GM23338 (cell line): ENCODE measurements at regions not wholly inside any gene's neighbourhood (a gene's known extent, or its start where the extent isn't known, plus 50 kb on each side); places are given as distances from the start of the nearest gene placed in this dataset.

Experiments used
- ATAC-seq: fragments of 200-7000 bp; cut with Tn5 transposase; 3 replicates; pipeline ENCODE4 v1.9.1; 2020
- DNase-seq: peaks from one replicate; pipeline ENCODE4 v3.0.0-alpha.2; 2015; ENCODE audit warnings: low spot score
- H2AFZ ChIP-seq: fragments of 200-600 bp; sonication (generic); 2 replicates; pipeline ENCODE4 v1.8.0; 2016; ENCODE audit warnings: antibody characterized with exemption, mild to moderate bottlenecking, moderate library complexity
- H3F3A ChIP-seq: fragments of 200-600 bp; sonication (generic); replicated peaks from 2 replicates; pipeline ENCODE4 v1.8.0; 2017; ENCODE audit warnings: antibody characterized with exemption, mixed run types, low read depth
- H3K27ac ChIP-seq: fragments of 200-600 bp; sonication (generic); 2 replicates; pipeline ENCODE4 v1.6.1; 2016; ENCODE audit warnings: low read depth
- H3K27me3 ChIP-seq: fragments of 200-600 bp; sonication (generic); 2 replicates; pipeline ENCODE4 v1.8.0; 2016; ENCODE audit warnings: mild to moderate bottlenecking, mixed run types, moderate library complexity; ENCODE audit not compliant: insufficient read depth
- H3K36me3 ChIP-seq: fragments of 200-600 bp; sonication (generic); 2 replicates; pipeline ENCODE4 v1.8.0; 2016; ENCODE audit warnings: mild to moderate bottlenecking; ENCODE audit not compliant: insufficient read depth
- H3K4me1 ChIP-seq: fragments of 200-600 bp; sonication (generic); 2 replicates; pipeline ENCODE4 v1.8.0; 2016; ENCODE audit warnings: mild to moderate bottlenecking, moderate library complexity; ENCODE audit not compliant: insufficient read depth
- H3K4me2 ChIP-seq: fragments of 200-600 bp; sonication (generic); 2 replicates; pipeline ENCODE4 v1.7.1; 2017; ENCODE audit warnings: mixed run types
- H3K4me3 ChIP-seq: fragments of 200-600 bp; sonication (generic); 2 replicates; pipeline ENCODE4 v1.6.1; 2016; ENCODE audit warnings: mixed run types
- H3K79me2 ChIP-seq: fragments of 200-600 bp; sonication (generic); replicated peaks from 2 replicates; pipeline ENCODE4 v1.8.0; 2017; ENCODE audit warnings: mild to moderate bottlenecking; ENCODE audit not compliant: insufficient read depth
- H3K9me2 ChIP-seq: fragments of 200-600 bp; sonication (generic); 2 replicates; pipeline ENCODE4 v1.8.0; 2017; ENCODE audit not compliant: insufficient read depth
- H4K20me1 ChIP-seq: fragments of 200-600 bp; sonication (generic); replicated peaks from 2 replicates; pipeline ENCODE4 v1.8.0; 2017; ENCODE audit warnings: mild to moderate bottlenecking; ENCODE audit not compliant: insufficient read depth
- H3K27ac Mint-ChIP-seq: 2 replicates; pipeline ENCODE4 v1.8.0; 2020; ENCODE audit warnings: inconsistent platforms, mild to moderate bottlenecking, moderate library complexity, mixed read lengths
- H3K27me3 Mint-ChIP-seq: 3 replicates; pipeline ENCODE4 v1.8.0; 2022; ENCODE audit warnings: low read depth, mild to moderate bottlenecking, moderate library complexity, mixed read lengths, inconsistent platforms; ENCODE audit not compliant: insufficient read depth, poor library complexity
- H3K36me3 Mint-ChIP-seq: 3 replicates; pipeline ENCODE4 v1.8.0; 2021; ENCODE audit warnings: low read depth, mild to moderate bottlenecking, inconsistent platforms, moderate library complexity, mixed read lengths
- H3K4me1 Mint-ChIP-seq: 3 replicates; pipeline ENCODE4 v1.8.0; 2020; ENCODE audit warnings: mild to moderate bottlenecking, inconsistent platforms, mixed read lengths
- H3K4me3 Mint-ChIP-seq: 3 replicates; pipeline ENCODE4 v1.8.0; 2021; ENCODE audit warnings: moderate library complexity, mild to moderate bottlenecking, inconsistent platforms, mixed read lengths
- H3K9me3 Mint-ChIP-seq: 3 replicates; pipeline ENCODE4 v1.8.0; 2020; ENCODE audit warnings: moderate library complexity, mild to moderate bottlenecking, inconsistent platforms, mixed read lengths
- CREB1 ChIP-seq: fragments of 250-450 bp; sonication (Bioruptor Pico); IDR thresholded peaks from 2 replicates; pipeline ENCODE4 v1.5.0; 2020; ENCODE audit warnings: low read depth, mild to moderate bottlenecking, moderate library complexity
- CTCF ChIP-seq, 2 experiments: fragments of 200-600 bp in 1 of 2; sonication (generic) in 1 of 2; conservative IDR thresholded peaks; 2 replicates each; pipeline versions ENCODE4 v1.5.1 to v1.6.1; 2016 to 2017; ENCODE audit warnings: antibody characterized with exemption in 2 of 2, low read depth in 2 of 2, mild to moderate bottlenecking in 2 of 2, moderate library complexity in 1 of 2
- ETS1 ChIP-seq: IDR thresholded peaks from 2 replicates; pipeline ENCODE4 v1.6.1; 2016; ENCODE audit warnings: antibody characterized with exemption
- EZH2 ChIP-seq: fragments of 200-600 bp; sonication (generic); IDR thresholded peaks from one replicate; pipeline ENCODE4 v1.8.0; 2017; ENCODE audit warnings: antibody characterized with exemption, mild to moderate bottlenecking, low read depth; ENCODE audit not compliant: unreplicated experiment
- EZH2phosphoT487 ChIP-seq: fragments of 200-600 bp; sonication (generic); IDR thresholded peaks from one replicate; pipeline ENCODE4 v1.8.1; 2018; ENCODE audit warnings: antibody characterized with exemption; ENCODE audit not compliant: unreplicated experiment
- JUNB ChIP-seq: IDR thresholded peaks from one replicate; pipeline ENCODE4 v1.6.1; 2016; ENCODE audit warnings: antibody characterized with exemption; ENCODE audit not compliant: unreplicated experiment
- NANOG ChIP-seq: IDR thresholded peaks from 2 replicates; pipeline ENCODE4 v1.6.1; 2016; ENCODE audit warnings: antibody characterized with exemption, borderline replicate concordance
- POLR2AphosphoS5 ChIP-seq: IDR thresholded peaks from 2 replicates; pipeline ENCODE4 v1.6.1; 2016; ENCODE audit warnings: antibody characterized with exemption, low read depth
- REST ChIP-seq: IDR thresholded peaks from one replicate; pipeline ENCODE4 v1.6.1; 2018; ENCODE audit warnings: antibody characterized with exemption; ENCODE audit not compliant: unreplicated experiment
- STAT1 ChIP-seq: IDR thresholded peaks from one replicate; pipeline ENCODE4 v1.6.1; 2016; ENCODE audit warnings: antibody characterized with exemption; ENCODE audit not compliant: unreplicated experiment
- ZNF114 ChIP-seq: fragments of 250-450 bp; sonication (Bioruptor Pico); IDR thresholded peaks from 2 replicates; pipeline ENCODE4 v1.5.0; 2020; ENCODE audit warnings: mild to moderate bottlenecking, moderate library complexity
- ZNF331 ChIP-seq: fragments of 250-450 bp; sonication (Bioruptor Pico); IDR thresholded peaks from 2 replicates; pipeline ENCODE4 v1.5.0; 2020; ENCODE audit warnings: low read depth, mild to moderate bottlenecking, moderate library complexity
- ZNF462 ChIP-seq: fragments of 250-450 bp; sonication (Bioruptor Pico); IDR thresholded peaks from 2 replicates; pipeline ENCODE4 v1.5.0; 2020; ENCODE audit warnings: mild to moderate bottlenecking, moderate library complexity

- no peak overlapping the region for H3K27ac ChIP-seq
- no peaks in the 10 kb centered on the region for H3F3A ChIP-seq
- H3K27me3 ChIP-seq = no peaks in the 10 kb centered on the region
- Mint-ChIP-seq H3K4me1 (no peaks in the 10 kb centered on the region), H3K27ac (no peak overlapping the region), H3K36me3 (no peaks in the 10 kb centered on the region), H3K4me3 (no peak overlapping the region), H3K27me3 (no peaks in the 10 kb centered on the region), H3K9me3 (no peaks in the 10 kb centered on the region)
- DNase-seq (no peak), ATAC-seq (no peak)
- no peak overlapping the region for H3K4me3 ChIP-seq
- H2AFZ ChIP-seq = no peak overlapping the region
- no peaks in the 10 kb centered on the region for H4K20me1 ChIP-seq
- peaks cover 4% of the 10 kb centered on the region; the same call in 1 of the 2 replicates for H3K9me2 ChIP-seq
- no peaks in the 10 kb centered on the region for H3K36me3 ChIP-seq
- H3K4me2 ChIP-seq = no peak overlapping the region
- TF ChIP-seq STAT1 = no peak
- TF ChIP-seq EZH2phosphoT487 = no peak
- TF ChIP-seq JUNB = no peak
- TF ChIP-seq REST = no peak
- no peak for TF ChIP-seq CTCF (conservative IDR thresholded peaks at IDR 0.05; ENCODE audit: low read depth in 2 of 2)
- TF ChIP-seq NANOG = no peak
- no peak for TF ChIP-seq ZNF462
- TF ChIP-seq CREB1 = no peak
- TF ChIP-seq POLR2AphosphoS5 = no peak
- no peak for TF ChIP-seq ZNF114 (CRISPR knock-in tag)
- no peak for TF ChIP-seq ETS1
- no peak for TF ChIP-seq EZH2
- no peak for TF ChIP-seq ZNF331 (CRISPR knock-in tag)
- H3K4me1 ChIP-seq = no peaks in the 10 kb centered on the region
- no peaks in the 10 kb centered on the region for H3K79me2 ChIP-seq
These were observed 549.2 kb upstream of the ID4 start for GRCh38 chr6:19287928-19288327.
